ENCODE measurements at regions not wholly inside any gene's neighbourhood (a gene's known extent, or its start where the extent isn't known, plus 50 kb on each side); places are given as distances from the start of the nearest gene placed in this dataset.

GRCh38 chr3:118128886-118129285, 905.8 kb downstream of the IGSF11 start:
- H3K27me3 ChIP-seq (ENCODE audit: control insufficient read depth, insufficient read depth, low read length) = no peaks in the 10 kb centered on the region
- H3K27ac ChIP-seq (ENCODE audit: low read depth in 2 of 2, low read length in 2 of 2) = no peak overlapping the region
- no peaks in the 10 kb centered on the region for H3K4me1 ChIP-seq (ENCODE audit: control insufficient read depth in 2 of 3, insufficient read depth in 2 of 3, low read depth in 1 of 3, low read length in 3 of 3)
- no peak for TF ChIP-seq CTCF (IDR thresholded peaks at IDR 0.05; ENCODE audit: borderline replicate concordance, extremely low read depth, insufficient read depth)
- no peak overlapping the region for H3K9ac ChIP-seq (ENCODE audit: low read length in 3 of 3)
- DNase-seq (no peak), FAIRE-seq (no peak)
- H3K36me3 ChIP-seq (ENCODE audit: control insufficient read depth in 2 of 3, insufficient read depth in 3 of 3, low read length in 3 of 3) = no peaks in the 10 kb centered on the region
- H3K4me3 ChIP-seq (ENCODE audit: low read length in 3 of 3) = no peak overlapping the region
- H3K9me3 ChIP-seq (ENCODE audit: control insufficient read depth in 2 of 3, insufficient read depth in 1 of 3, low read length in 3 of 3) = no peaks in the 10 kb centered on the region
- intact Hi-C loops (cut with DNase I) = no loop called here

GRCh38 chr3:118137778-118138177, 896.9 kb downstream of the IGSF11 start:
- TF ChIP-seq CTCF (IDR thresholded peaks at IDR 0.05; ENCODE audit: borderline replicate concordance, extremely low read depth, insufficient read depth) = no peak
- no peak for DNase-seq
- intact Hi-C loops (cut with DNase I) = no loop called here

GRCh38 chr3:118144919-118145318, 889.7 kb downstream of the IGSF11 start:
- DNase-seq (no peak), FAIRE-seq (no peak)
- Histone ChIP-seq H3K27ac (ENCODE audit: low read depth in 2 of 2, low read length in 2 of 2) (no peak overlapping the region), H3K27me3 (ENCODE audit: control insufficient read depth, insufficient read depth, low read length) (no peaks in the 10 kb centered on the region), H3K36me3 (ENCODE audit: control insufficient read depth in 2 of 3, insufficient read depth in 3 of 3, low read length in 3 of 3) (no peaks in the 10 kb centered on the region), H3K4me1 (ENCODE audit: control insufficient read depth in 2 of 3, insufficient read depth in 2 of 3, low read depth in 1 of 3, low read length in 3 of 3) (no peaks in the 10 kb centered on the region), H3K4me3 (ENCODE audit: low read length in 3 of 3) (no peak overlapping the region), H3K9me3 (ENCODE audit: control insufficient read depth in 2 of 3, insufficient read depth in 1 of 3, low read length in 3 of 3) (no peaks in the 10 kb centered on the region), H3K9ac (ENCODE audit: low read length in 3 of 3) (no peak overlapping the region)
- no peak for TF ChIP-seq CTCF (IDR thresholded peaks at IDR 0.05; ENCODE audit: borderline replicate concordance, extremely low read depth, insufficient read depth)
- intact Hi-C loops (cut with DNase I) = no loop called here

More at GRCh38 chr3:118137778-118138177, 896.9 kb downstream of the IGSF11 start:
- FAIRE-seq = no peak
- no peaks in the 10 kb centered on the region for H3K9me3 ChIP-seq (ENCODE audit: control insufficient read depth in 2 of 3, insufficient read depth in 1 of 3, low read length in 3 of 3)
- no peak overlapping the region for H3K9ac ChIP-seq (ENCODE audit: low read length in 3 of 3)
- H3K36me3 ChIP-seq (ENCODE audit: control insufficient read depth in 2 of 3, insufficient read depth in 3 of 3, low read length in 3 of 3) = no peaks in the 10 kb centered on the region
- H3K27me3 ChIP-seq (ENCODE audit: control insufficient read depth, insufficient read depth, low read length) = no peaks in the 10 kb centered on the region
- no peak overlapping the region for H3K4me3 ChIP-seq (ENCODE audit: low read length in 3 of 3)
- H3K4me1 ChIP-seq (ENCODE audit: control insufficient read depth in 2 of 3, insufficient read depth in 2 of 3, low read depth in 1 of 3, low read length in 3 of 3) = no peaks in the 10 kb centered on the region
- no peak overlapping the region for H3K27ac ChIP-seq (ENCODE audit: low read depth in 2 of 2, low read length in 2 of 2)

Measured in kidney (tissue), 13 donors.